GM20000 (cell line): ENCODE measurements at regions not wholly inside any gene's neighbourhood (a gene's known extent, or its start where the extent isn't known, plus 50 kb on each side); places are given as distances from the start of the nearest gene placed in this dataset.
A peak's percentile ranks its signal among the peaks of the same experiment; 100 is the strongest.

Source experiments
- DNase-seq: peaks from one replicate; pipeline ENCODE4 v3.0.0; 2012; ENCODE audit warnings: low spot score
- TF ChIP-seq, protein P1 (sequence below): IDR thresholded peaks from 2 replicates; pipeline ENCODE4 v1.5.1; 2012; ENCODE audit warnings: mild to moderate bottlenecking, control low read depth; ENCODE audit errors: extremely low read depth, missing control alignments

DNA sequence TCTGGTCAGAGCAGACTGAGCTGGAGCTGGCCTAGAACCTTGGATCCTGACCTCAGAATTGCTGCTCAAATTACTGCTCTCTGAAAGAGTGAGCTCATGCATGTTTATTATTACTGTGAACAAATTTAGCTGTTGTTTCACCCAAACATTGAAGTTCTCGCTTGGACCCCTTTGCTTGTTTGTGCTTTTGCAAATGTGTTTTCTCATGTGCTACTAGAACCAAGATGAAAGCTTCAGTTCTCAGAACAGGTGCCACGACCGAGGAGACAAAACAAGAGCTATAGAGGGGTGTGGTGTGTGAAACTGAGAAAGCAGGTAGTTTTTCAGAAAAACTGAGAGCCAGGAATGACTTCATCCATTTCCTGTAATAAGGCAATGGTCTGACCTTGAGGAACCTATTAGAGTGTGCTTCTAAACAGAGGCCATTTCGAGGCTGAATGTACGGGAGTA is 50.0 kb upstream of the ESR1 start:
- TF ChIP-seq, protein P1, sequence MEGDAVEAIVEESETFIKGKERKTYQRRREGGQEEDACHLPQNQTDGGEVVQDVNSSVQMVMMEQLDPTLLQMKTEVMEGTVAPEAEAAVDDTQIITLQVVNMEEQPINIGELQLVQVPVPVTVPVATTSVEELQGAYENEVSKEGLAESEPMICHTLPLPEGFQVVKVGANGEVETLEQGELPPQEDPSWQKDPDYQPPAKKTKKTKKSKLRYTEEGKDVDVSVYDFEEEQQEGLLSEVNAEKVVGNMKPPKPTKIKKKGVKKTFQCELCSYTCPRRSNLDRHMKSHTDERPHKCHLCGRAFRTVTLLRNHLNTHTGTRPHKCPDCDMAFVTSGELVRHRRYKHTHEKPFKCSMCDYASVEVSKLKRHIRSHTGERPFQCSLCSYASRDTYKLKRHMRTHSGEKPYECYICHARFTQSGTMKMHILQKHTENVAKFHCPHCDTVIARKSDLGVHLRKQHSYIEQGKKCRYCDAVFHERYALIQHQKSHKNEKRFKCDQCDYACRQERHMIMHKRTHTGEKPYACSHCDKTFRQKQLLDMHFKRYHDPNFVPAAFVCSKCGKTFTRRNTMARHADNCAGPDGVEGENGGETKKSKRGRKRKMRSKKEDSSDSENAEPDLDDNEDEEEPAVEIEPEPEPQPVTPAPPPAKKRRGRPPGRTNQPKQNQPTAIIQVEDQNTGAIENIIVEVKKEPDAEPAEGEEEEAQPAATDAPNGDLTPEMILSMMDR = no peak
- peak; percentile 39 for DNase-seq
